MG63 (cell line): ENCODE measurements at regions not wholly inside any gene's neighbourhood (a gene's known extent, or its start where the extent isn't known, plus 50 kb on each side); places are given as distances from the start of the nearest gene placed in this dataset.

ENCODE experiments used
- DNase-seq: peaks from one replicate; pipeline ENCODE4 v3.0.0-alpha.2; 2020
- H3K27me3 ChIP-seq: fragments of 250-450 bp; sonication (Bioruptor Pico); 2 replicates; pipeline ENCODE4 v1.5.1; 2020; ENCODE audit warnings: mild to moderate bottlenecking, moderate library complexity
- H3K36me3 ChIP-seq: fragments of 250-450 bp; sonication (Bioruptor Pico); 2 replicates; pipeline ENCODE4 v1.5.1; 2020; ENCODE audit warnings: mild to moderate bottlenecking, moderate library complexity
- H3K4me3 ChIP-seq: fragments of 250-450 bp; sonication (Bioruptor Pico); 2 replicates; pipeline ENCODE4 v1.5.1; 2020; ENCODE audit warnings: mild to moderate bottlenecking, moderate library complexity
- H3K9me3 ChIP-seq: fragments of 250-450 bp; sonication (Bioruptor Pico); 2 replicates; pipeline ENCODE4 v1.5.1; 2020; ENCODE audit warnings: mild to moderate bottlenecking, moderate library complexity

GRCh38 chr22:47659467-47660223 lies 897.2 kb downstream of the TBC1D22A start:
- no peaks in the 10 kb centered on the region for H3K9me3 ChIP-seq
- H3K36me3 ChIP-seq = peaks cover 3% of the 10 kb centered on the region
- no peak overlapping the region for H3K4me3 ChIP-seq
- H3K27me3 ChIP-seq = no peaks in the 10 kb centered on the region
- DNase-seq = no peak

- H3K4me3 ChIP-seq = no peak overlapping the region
- H3K9me3 ChIP-seq = no peaks in the 10 kb centered on the region
- H3K27me3 ChIP-seq = no peaks in the 10 kb centered on the region
- H3K36me3 ChIP-seq = peaks cover 3% of the 10 kb centered on the region
- no peak for DNase-seq
Observed at GRCh38 chr22:47658182-47658581, 895.7 kb downstream of the TBC1D22A start.

GRCh38 chr22:47657224-47657623 lies 894.8 kb downstream of the TBC1D22A start:
- Histone ChIP-seq H3K27me3 (no peaks in the 10 kb centered on the region), H3K36me3 (peaks cover 3% of the 10 kb centered on the region; the same call in 1 of the 2 replicates), H3K9me3 (no peaks in the 10 kb centered on the region), H3K4me3 (no peak overlapping the region)
- DNase-seq = no peak

GRCh38 chr22:47656806-47657205 lies 894.4 kb downstream of the TBC1D22A start:
- H3K4me3 ChIP-seq = no peak overlapping the region
- peaks cover 3% of the 10 kb centered on the region; the same call in 1 of the 2 replicates for H3K36me3 ChIP-seq
- H3K27me3 ChIP-seq = no peaks in the 10 kb centered on the region
- no peaks in the 10 kb centered on the region for H3K9me3 ChIP-seq
- DNase-seq = no peak

- DNase-seq = no peak
- Histone ChIP-seq H3K9me3 (no peaks in the 10 kb centered on the region), H3K27me3 (no peaks in the 10 kb centered on the region), H3K36me3 (peaks cover 3% of the 10 kb centered on the region; the same call in 1 of the 2 replicates), H3K4me3 (no peak overlapping the region)
Observed at GRCh38 chr22:47655930-47656329, 893.5 kb downstream of the TBC1D22A start.

GRCh38 chr22:47654922-47655491 lies 892.6 kb downstream of the TBC1D22A start:
- H3K27me3 ChIP-seq = no peaks in the 10 kb centered on the region
- DNase-seq = no peak

GRCh38 chr22:47653921-47654320 lies 891.5 kb downstream of the TBC1D22A start:
- DNase-seq = no peak
- Histone ChIP-seq H3K27me3 (no peaks in the 10 kb centered on the region), H3K4me3 (no peak overlapping the region), H3K9me3 (no peaks in the 10 kb centered on the region), H3K36me3 (peaks cover 3% of the 10 kb centered on the region; the same call in 1 of the 2 replicates)

More at GRCh38 chr22:47654922-47655491, 892.6 kb downstream of the TBC1D22A start:
- H3K36me3 ChIP-seq = peaks cover 3% of the 10 kb centered on the region; the same call in 1 of the 2 replicates
- H3K9me3 ChIP-seq = no peaks in the 10 kb centered on the region
- no peak overlapping the region for H3K4me3 ChIP-seq

- Histone ChIP-seq H3K36me3 (peaks cover 6% of the 10 kb centered on the region), H3K9me3 (no peaks in the 10 kb centered on the region), H3K4me3 (no peak overlapping the region), H3K27me3 (no peaks in the 10 kb centered on the region)
- no peak for DNase-seq
Observed at GRCh38 chr22:47651216-47651987, 889.0 kb downstream of the TBC1D22A start.

GRCh38 chr22:47647720-47648119 lies 885.3 kb downstream of the TBC1D22A start:
- Histone ChIP-seq H3K4me3 (no peak overlapping the region), H3K36me3 (peaks cover 3% of the 10 kb centered on the region), H3K27me3 (no peaks in the 10 kb centered on the region), H3K9me3 (no peaks in the 10 kb centered on the region)
- no peak for DNase-seq

- Histone ChIP-seq H3K27me3 (no peaks in the 10 kb centered on the region), H3K4me3 (no peak overlapping the region), H3K9me3 (no peaks in the 10 kb centered on the region), H3K36me3 (peaks cover 7% of the 10 kb centered on the region)
- DNase-seq = no peak
Observed at GRCh38 chr22:47647181-47647580, 884.7 kb downstream of the TBC1D22A start.

- Histone ChIP-seq H3K36me3 (peaks cover 8% of the 10 kb centered on the region), H3K27me3 (no peaks in the 10 kb centered on the region), H3K4me3 (no peak overlapping the region), H3K9me3 (no peaks in the 10 kb centered on the region)
- no peak for DNase-seq
Observed at GRCh38 chr22:47645923-47646322, 883.5 kb downstream of the TBC1D22A start.

GRCh38 chr22:47645450-47645914 lies 883.0 kb downstream of the TBC1D22A start:
- Histone ChIP-seq H3K9me3 (no peaks in the 10 kb centered on the region), H3K27me3 (no peaks in the 10 kb centered on the region), H3K36me3 (peaks cover 8% of the 10 kb centered on the region), H3K4me3 (no peak overlapping the region)
- DNase-seq = no peak

GRCh38 chr22:47634347-47634746 lies 871.9 kb downstream of the TBC1D22A start:
- Histone ChIP-seq H3K27me3 (no peaks in the 10 kb centered on the region), H3K36me3 (peaks cover 28% of the 10 kb centered on the region), H3K9me3 (peaks cover 2% of the 10 kb centered on the region), H3K4me3 (no peak overlapping the region)
- DNase-seq = no peak

- Histone ChIP-seq H3K27me3 (no peaks in the 10 kb centered on the region), H3K9me3 (peaks cover 2% of the 10 kb centered on the region), H3K4me3 (peak overlapping the region; percentile 79), H3K36me3 (peaks cover 28% of the 10 kb centered on the region)
- DNase-seq = no peak
Observed at GRCh38 chr22:47633111-47633510, 870.7 kb downstream of the TBC1D22A start.

- Histone ChIP-seq H3K36me3 (peaks cover 25% of the 10 kb centered on the region), H3K27me3 (no peaks in the 10 kb centered on the region), H3K4me3 (peak overlapping the region; percentile 79), H3K9me3 (no peaks in the 10 kb centered on the region; the same call in 1 of the 2 replicates)
- DNase-seq = no peak
Observed at GRCh38 chr22:47632701-47633100, 870.3 kb downstream of the TBC1D22A start.

GRCh38 chr22:47631571-47632102 lies 869.2 kb downstream of the TBC1D22A start:
- Histone ChIP-seq H3K36me3 (peaks cover 14% of the 10 kb centered on the region), H3K27me3 (no peaks in the 10 kb centered on the region), H3K9me3 (no peaks in the 10 kb centered on the region), H3K4me3 (peak overlapping the region; percentile 79)
- DNase-seq = peak; percentile 88
